ENCODE measurements at regions not wholly inside any gene's neighbourhood (a gene's known extent, or its start where the extent isn't known, plus 50 kb on each side); places are given as distances from the start of the nearest gene placed in this dataset.

- no peaks in the 10 kb centered on the region for H3K27me3 ChIP-seq (ENCODE audit: insufficient read depth, low read length)
- no peak overlapping the region for H3K4me3 ChIP-seq (ENCODE audit: low read length)
- H2AFZ ChIP-seq (ENCODE audit: low read depth, low read length): no peak overlapping the region
- H3K36me3 ChIP-seq (ENCODE audit: insufficient read depth, low read length): no peaks in the 10 kb centered on the region
- H3K4me1 ChIP-seq (ENCODE audit: insufficient read depth, low read length): no peaks in the 10 kb centered on the region
- no peaks in the 10 kb centered on the region for H3K9me3 ChIP-seq (ENCODE audit: low read length)
Measured at GRCh38 chr9:68654075-68654474, 51.0 kb upstream of the PIP5K1B start.
